ENCODE measurements at regions not wholly inside any gene's neighbourhood (a gene's known extent, or its start where the extent isn't known, plus 50 kb on each side); places are given as distances from the start of the nearest gene placed in this dataset.

DNA sequence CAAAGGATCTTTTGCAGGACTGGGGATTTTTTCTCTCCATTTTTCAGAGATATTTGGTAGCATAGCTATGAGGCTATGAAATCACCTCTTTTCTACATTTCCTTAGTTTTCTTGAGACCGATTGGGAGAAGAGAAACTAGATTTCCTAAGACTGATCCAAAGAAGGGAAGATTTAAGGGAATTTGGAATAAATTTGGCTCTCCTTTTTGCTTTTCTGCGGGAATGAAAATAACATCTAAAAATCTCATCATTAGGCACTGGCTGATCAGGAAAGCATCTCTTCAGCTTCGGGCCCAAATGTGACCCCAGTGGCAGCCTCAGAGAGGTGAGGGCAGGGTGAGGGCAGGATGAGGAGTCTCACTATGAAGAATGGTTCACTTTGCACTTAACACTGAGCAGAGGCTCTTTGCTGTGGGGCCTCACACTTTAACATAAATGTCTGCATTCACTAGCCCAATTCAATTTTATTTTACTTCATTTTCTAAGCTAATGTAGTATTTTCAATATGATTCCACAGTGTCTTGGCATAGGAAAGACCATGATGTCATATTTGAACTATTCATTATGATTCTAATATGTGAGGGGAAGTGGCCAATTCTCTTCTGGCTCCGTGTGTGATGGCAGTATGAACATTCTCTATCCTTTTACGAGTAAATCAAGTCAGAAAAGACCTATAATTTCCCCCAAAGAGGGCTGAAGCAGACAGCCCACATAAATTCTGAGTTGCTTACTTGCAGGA, 193.2 kb downstream of the MEX3B start:
- Mint-ChIP-seq H3K9me3 (no peaks in the 10 kb centered on the region), H3K27ac (ENCODE audit: unreplicated experiment) (no peak overlapping the region), H3K36me3 (ENCODE audit: low read depth) (peaks cover 30% of the 10 kb centered on the region), H3K4me1 (peaks cover 15% of the 10 kb centered on the region), H3K4me3 (no peak overlapping the region), H3K27me3 (ENCODE audit: low read depth) (no peaks in the 10 kb centered on the region)
- DNase-seq (ENCODE audit: low read depth, low spot score) = no peak
- TF ChIP-seq, protein P1, sequence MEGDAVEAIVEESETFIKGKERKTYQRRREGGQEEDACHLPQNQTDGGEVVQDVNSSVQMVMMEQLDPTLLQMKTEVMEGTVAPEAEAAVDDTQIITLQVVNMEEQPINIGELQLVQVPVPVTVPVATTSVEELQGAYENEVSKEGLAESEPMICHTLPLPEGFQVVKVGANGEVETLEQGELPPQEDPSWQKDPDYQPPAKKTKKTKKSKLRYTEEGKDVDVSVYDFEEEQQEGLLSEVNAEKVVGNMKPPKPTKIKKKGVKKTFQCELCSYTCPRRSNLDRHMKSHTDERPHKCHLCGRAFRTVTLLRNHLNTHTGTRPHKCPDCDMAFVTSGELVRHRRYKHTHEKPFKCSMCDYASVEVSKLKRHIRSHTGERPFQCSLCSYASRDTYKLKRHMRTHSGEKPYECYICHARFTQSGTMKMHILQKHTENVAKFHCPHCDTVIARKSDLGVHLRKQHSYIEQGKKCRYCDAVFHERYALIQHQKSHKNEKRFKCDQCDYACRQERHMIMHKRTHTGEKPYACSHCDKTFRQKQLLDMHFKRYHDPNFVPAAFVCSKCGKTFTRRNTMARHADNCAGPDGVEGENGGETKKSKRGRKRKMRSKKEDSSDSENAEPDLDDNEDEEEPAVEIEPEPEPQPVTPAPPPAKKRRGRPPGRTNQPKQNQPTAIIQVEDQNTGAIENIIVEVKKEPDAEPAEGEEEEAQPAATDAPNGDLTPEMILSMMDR (conservative IDR thresholded peaks at IDR 0.05) = no peak

DNA sequence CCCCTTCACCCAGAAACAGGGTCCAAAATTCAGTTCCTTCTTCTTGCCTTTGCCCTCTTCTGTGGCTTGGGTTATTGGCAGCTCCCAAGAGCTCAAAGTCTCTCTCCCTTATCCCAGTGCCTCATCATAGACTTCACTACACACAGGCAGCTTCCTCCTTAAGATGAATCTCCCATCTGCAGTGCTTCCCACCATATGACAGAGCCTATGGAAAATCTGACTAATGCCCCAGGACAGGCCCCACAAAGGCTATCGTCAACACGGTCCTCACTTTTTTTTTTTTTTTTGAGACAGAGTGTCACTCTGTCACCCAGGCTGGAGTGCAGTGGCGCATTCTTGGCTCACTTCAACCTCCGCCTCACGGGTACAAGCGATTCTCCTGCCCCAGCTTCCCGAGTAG, 194.1 kb downstream of the MEX3B start:
- Mint-ChIP-seq H3K36me3 (ENCODE audit: low read depth) (peaks cover 24% of the 10 kb centered on the region), H3K4me3 (no peak overlapping the region), H3K9me3 (no peaks in the 10 kb centered on the region), H3K27ac (ENCODE audit: unreplicated experiment) (no peak overlapping the region), H3K27me3 (ENCODE audit: low read depth) (no peaks in the 10 kb centered on the region), H3K4me1 (peaks cover 15% of the 10 kb centered on the region)
- DNase-seq (ENCODE audit: low read depth, low spot score) = no peak
- TF ChIP-seq, protein P1 (conservative IDR thresholded peaks at IDR 0.05) = no peak

- TF ChIP-seq, protein P1 (conservative IDR thresholded peaks at IDR 0.05) = no peak
- Mint-ChIP-seq H3K9me3 (no peaks in the 10 kb centered on the region), H3K4me3 (no peak overlapping the region), H3K27me3 (ENCODE audit: low read depth) (no peaks in the 10 kb centered on the region), H3K36me3 (ENCODE audit: low read depth) (peaks cover 21% of the 10 kb centered on the region), H3K27ac (ENCODE audit: unreplicated experiment) (no peak overlapping the region), H3K4me1 (peaks cover 15% of the 10 kb centered on the region)
- DNase-seq (ENCODE audit: low read depth, low spot score) = no peak
Measured at GRCh38 chr15:81851325-81851724, 194.5 kb downstream of the MEX3B start.

DNA sequence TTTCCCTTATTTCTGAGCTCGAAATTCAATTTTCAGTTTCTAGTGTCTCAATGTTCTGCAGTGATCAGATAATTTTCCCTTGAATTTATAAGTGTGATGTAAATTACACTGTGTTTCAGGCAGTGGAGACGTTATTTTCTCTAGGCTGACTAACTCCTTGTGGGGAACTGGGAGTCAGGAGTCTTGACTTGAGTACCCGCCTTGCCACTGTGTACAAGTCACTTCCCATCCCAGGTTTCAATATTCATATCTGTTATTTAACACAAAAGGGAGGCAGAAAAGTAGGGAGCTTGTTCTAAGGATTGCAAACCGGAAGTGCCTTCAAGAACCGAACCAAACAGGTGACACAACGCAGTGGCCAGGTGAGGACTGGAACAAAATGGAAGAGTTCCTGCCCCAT, 196.5 kb downstream of the MEX3B start:
- TF ChIP-seq, protein P1 (conservative IDR thresholded peaks at IDR 0.05) = no peak
- Mint-ChIP-seq H3K36me3 (ENCODE audit: low read depth) (peaks cover 21% of the 10 kb centered on the region), H3K4me3 (no peak overlapping the region), H3K4me1 (peaks cover 15% of the 10 kb centered on the region), H3K9me3 (no peaks in the 10 kb centered on the region), H3K27ac (ENCODE audit: unreplicated experiment) (no peak overlapping the region), H3K27me3 (ENCODE audit: low read depth) (no peaks in the 10 kb centered on the region)
- no peak for DNase-seq (ENCODE audit: low read depth, low spot score)

- Mint-ChIP-seq H3K9me3 (no peaks in the 10 kb centered on the region), H3K27me3 (ENCODE audit: low read depth) (no peaks in the 10 kb centered on the region), H3K27ac (ENCODE audit: unreplicated experiment) (no peak overlapping the region)
Measured at GRCh38 chr15:81848701-81849100, 197.1 kb downstream of the MEX3B start.

More at GRCh38 chr15:81848701-81849100, 197.1 kb downstream of the MEX3B start:
- peaks cover 21% of the 10 kb centered on the region for H3K36me3 Mint-ChIP-seq (ENCODE audit: low read depth)
- no peak for DNase-seq (ENCODE audit: low read depth, low spot score)
- TF ChIP-seq, protein P1 (conservative IDR thresholded peaks at IDR 0.05) = no peak
- H3K4me1 Mint-ChIP-seq = peaks cover 15% of the 10 kb centered on the region
- no peak overlapping the region for H3K4me3 Mint-ChIP-seq

Measured in neural crest cell (in vitro differentiated cells).